OCI-LY3 (cell line): ENCODE measurements at regions not wholly inside any gene's neighbourhood (a gene's known extent, or its start where the extent isn't known, plus 50 kb on each side); places are given as distances from the start of the nearest gene placed in this dataset.

ENCODE experiments used
- CTCF ChIP-seq: fragments of 200-600, 300-600 bp; sonication (generic); IDR thresholded peaks from 2 replicates; pipeline ENCODE4 v1.5.1; 2014; ENCODE audit warnings: antibody characterized with exemption, low read length, low read depth
- EZH2phosphoT487 ChIP-seq: fragments of 200-600 bp; shearing (Covaris generic); IDR thresholded peaks from 2 replicates; pipeline ENCODE4 v1.6.1; 2018; ENCODE audit warnings: antibody characterized with exemption, mixed run types, low read depth

GRCh38 chr5:115456539-115457040 lies 88.0 kb downstream of the FEM1C start:
- TF ChIP-seq CTCF (no peak), EZH2phosphoT487 (no peak)
